Lower leg skin (tissue), 4 donors: ENCODE measurements at regions not wholly inside any gene's neighbourhood (a gene's known extent, or its start where the extent isn't known, plus 50 kb on each side); places are given as distances from the start of the nearest gene placed in this dataset.

Source experiments
- DNase-seq, 2 donors: peaks; one replicate each; pipeline ENCODE4 v3.0.0-alpha.2; 2019; ENCODE audit warnings: low spot score in 2 of 2
- H3K4me3 ChIP-seq: fragments of 200-600 bp; sonication (generic); 2 replicates; pipeline ENCODE4 v1.5.1; 2017; ENCODE audit warnings: mild to moderate bottlenecking, low read depth; ENCODE audit not compliant: poor library complexity, severe bottlenecking
- CTCF ChIP-seq, 3 donors: fragments of 450-650 bp; IDR thresholded peaks; one replicate each; pipeline ENCODE4 v1.5.1; 2016; ENCODE audit warnings: antibody characterized with exemption in 3 of 3, mild to moderate bottlenecking in 3 of 3, moderate library complexity in 2 of 3
- POLR2A ChIP-seq, 2 donors: fragments of 450-650 bp; IDR thresholded peaks; one replicate each; pipeline ENCODE4 v1.6.1; 2016 to 2017; ENCODE audit warnings: antibody characterized with exemption in 2 of 2, mild to moderate bottlenecking in 1 of 2, moderate library complexity in 1 of 2
- WGBS, 2 donors: methylation state at CpG; one replicate each; pipeline ENCODE4 v1.1.5; 2018; 5-methylcytosine and 5-hydroxymethylcytosine counted together
- intact Hi-C: fragments of 100-400 bp; cut with DNase I; formaldehyde crosslinking; loops from one replicate; pipeline ENCODE4 v1.15.0; 2023; ENCODE audit warnings: low total_unique reads

GRCh38 chr18:61019338-61020301 is 313.6 kb upstream of the CDH20 start:
- DNase-seq: no peak
- TF ChIP-seq POLR2A (IDR thresholded peaks at IDR 0.05) (no peak), CTCF (IDR thresholded peaks at IDR 0.05) (no peak)
- H3K4me3 ChIP-seq: no peak overlapping the region
- 70 to 82% methylated on average over 3 of the region's 3 CpGs for WGBS, 2 donors
- intact Hi-C loops: no loop called here

GRCh38 chr18:61025596-61025995 is 307.6 kb upstream of the CDH20 start:
- intact Hi-C loops: no loop called here
- no peak overlapping the region for H3K4me3 ChIP-seq
- TF ChIP-seq POLR2A (IDR thresholded peaks at IDR 0.05) (no peak), CTCF (IDR thresholded peaks at IDR 0.05) (no peak)
- WGBS, 2 donors: 84 to 87% methylated on average over 1 of the region's 1 CpG
- no peak for DNase-seq

GRCh38 chr18:61031626-61032025 is 301.6 kb upstream of the CDH20 start:
- no peak overlapping the region for H3K4me3 ChIP-seq
- 86 to 88% methylated on average over 2 of the region's 2 CpGs for WGBS, 2 donors
- no peak for TF ChIP-seq POLR2A (IDR thresholded peaks at IDR 0.05)
- TF ChIP-seq CTCF (IDR thresholded peaks at IDR 0.05): no peak
- no peak for DNase-seq
- intact Hi-C loops: no loop called here

GRCh38 chr18:61034580-61034979 is 298.6 kb upstream of the CDH20 start:
- intact Hi-C loops: no loop called here
- TF ChIP-seq CTCF (IDR thresholded peaks at IDR 0.05) (no peak), POLR2A (IDR thresholded peaks at IDR 0.05) (no peak)
- H3K4me3 ChIP-seq: no peak overlapping the region
- no peak for DNase-seq
- WGBS, 2 donors: 75% methylated on average over 2 of the region's 2 CpGs

GRCh38 chr18:61039251-61039650 is 294.0 kb upstream of the CDH20 start:
- TF ChIP-seq CTCF (IDR thresholded peaks at IDR 0.05) (no peak), POLR2A (IDR thresholded peaks at IDR 0.05) (no peak)
- intact Hi-C loops: no loop called here

More at GRCh38 chr18:61039251-61039650, 294.0 kb upstream of the CDH20 start:
- no peak overlapping the region for H3K4me3 ChIP-seq
- no peak for DNase-seq
- WGBS, 2 donors: 42 to 48% methylated on average over 3 of the region's 3 CpGs
